ENCODE measurements at regions not wholly inside any gene's neighbourhood (a gene's known extent, or its start where the extent isn't known, plus 50 kb on each side); places are given as distances from the start of the nearest gene placed in this dataset.

GRCh38 chr3:106006001-106006400 is 137.2 kb upstream of the CBLB start:
- Histone ChIP-seq H4K20me1 (ENCODE audit: insufficient read depth, low read length) (no peaks in the 10 kb centered on the region), H3K4me3 (ENCODE audit: low read length) (no peak overlapping the region), H3K79me2 (ENCODE audit: low read length) (no peaks in the 10 kb centered on the region), H3K4me2 (ENCODE audit: low read length) (no peak overlapping the region), H3K9ac (ENCODE audit: low read length) (no peak overlapping the region), H3K27me3 (ENCODE audit: low read depth, low read length) (no peaks in the 10 kb centered on the region), H3K4me1 (ENCODE audit: low read length) (no peaks in the 10 kb centered on the region), H2AFZ (ENCODE audit: low read depth, low read length) (no peak overlapping the region), H3K9me3 (ENCODE audit: insufficient read depth, low read length) (no peaks in the 10 kb centered on the region), H3K36me3 (replicated peaks; ENCODE audit: low read depth, low read length) (no peaks in the 10 kb centered on the region), H3K27ac (ENCODE audit: low read length) (no peak overlapping the region)
- TF ChIP-seq CTCF (IDR thresholded peaks at IDR 0.05; ENCODE audit: low read depth, low read length) (no peak), EZH2phosphoT487 (IDR thresholded peaks at IDR 0.05; ENCODE audit: low read depth) (no peak)

- H3K4me1 ChIP-seq (ENCODE audit: low read length): no peaks in the 10 kb centered on the region
- H3K4me3 ChIP-seq (ENCODE audit: low read length): no peak overlapping the region
- H3K9me3 ChIP-seq (ENCODE audit: insufficient read depth, low read length): no peaks in the 10 kb centered on the region
- no peaks in the 10 kb centered on the region for H3K27me3 ChIP-seq (ENCODE audit: low read depth, low read length)
- H3K27ac ChIP-seq (ENCODE audit: low read length): no peak overlapping the region
- H3K36me3 ChIP-seq (replicated peaks; ENCODE audit: low read depth, low read length): no peaks in the 10 kb centered on the region
- no peaks in the 10 kb centered on the region for H3K79me2 ChIP-seq (ENCODE audit: low read length)
- H3K4me2 ChIP-seq (ENCODE audit: low read length): no peak overlapping the region
- TF ChIP-seq EZH2phosphoT487 (IDR thresholded peaks at IDR 0.05; ENCODE audit: low read depth): no peak
- TF ChIP-seq CTCF (IDR thresholded peaks at IDR 0.05; ENCODE audit: low read depth, low read length): no peak
- no peak overlapping the region for H3K9ac ChIP-seq (ENCODE audit: low read length)
- H4K20me1 ChIP-seq (ENCODE audit: insufficient read depth, low read length): no peaks in the 10 kb centered on the region
- no peak overlapping the region for H2AFZ ChIP-seq (ENCODE audit: low read depth, low read length)
Measured at GRCh38 chr3:106006571-106006970, 137.8 kb upstream of the CBLB start.

- H3K36me3 ChIP-seq (replicated peaks; ENCODE audit: low read depth, low read length): no peaks in the 10 kb centered on the region
- no peak overlapping the region for H2AFZ ChIP-seq (ENCODE audit: low read depth, low read length)
- no peak overlapping the region for H3K27ac ChIP-seq (ENCODE audit: low read length)
- no peaks in the 10 kb centered on the region for H3K79me2 ChIP-seq (ENCODE audit: low read length)
- no peak overlapping the region for H3K9ac ChIP-seq (ENCODE audit: low read length)
- no peaks in the 10 kb centered on the region for H4K20me1 ChIP-seq (ENCODE audit: insufficient read depth, low read length)
- no peak overlapping the region for H3K4me2 ChIP-seq (ENCODE audit: low read length)
- no peak for TF ChIP-seq EZH2phosphoT487 (IDR thresholded peaks at IDR 0.05; ENCODE audit: low read depth)
- no peak for TF ChIP-seq CTCF (IDR thresholded peaks at IDR 0.05; ENCODE audit: low read depth, low read length)
- H3K4me3 ChIP-seq (ENCODE audit: low read length): no peak overlapping the region
- no peaks in the 10 kb centered on the region for H3K4me1 ChIP-seq (ENCODE audit: low read length)
- H3K9me3 ChIP-seq (ENCODE audit: insufficient read depth, low read length): no peaks in the 10 kb centered on the region
- H3K27me3 ChIP-seq (ENCODE audit: low read depth, low read length): no peaks in the 10 kb centered on the region
Measured at GRCh38 chr3:106007512-106007911, 138.7 kb upstream of the CBLB start.

GRCh38 chr3:106008766-106009165 is 140.0 kb upstream of the CBLB start:
- Histone ChIP-seq H3K79me2 (ENCODE audit: low read length) (no peaks in the 10 kb centered on the region), H3K27ac (ENCODE audit: low read length) (no peak overlapping the region), H3K27me3 (ENCODE audit: low read depth, low read length) (no peaks in the 10 kb centered on the region), H3K4me3 (ENCODE audit: low read length) (no peak overlapping the region), H3K9me3 (ENCODE audit: insufficient read depth, low read length) (no peaks in the 10 kb centered on the region), H3K4me1 (ENCODE audit: low read length) (no peaks in the 10 kb centered on the region), H3K9ac (ENCODE audit: low read length) (no peak overlapping the region), H4K20me1 (ENCODE audit: insufficient read depth, low read length) (no peaks in the 10 kb centered on the region), H3K4me2 (ENCODE audit: low read length) (no peak overlapping the region), H3K36me3 (replicated peaks; ENCODE audit: low read depth, low read length) (no peaks in the 10 kb centered on the region), H2AFZ (ENCODE audit: low read depth, low read length) (no peak overlapping the region)
- TF ChIP-seq EZH2phosphoT487 (IDR thresholded peaks at IDR 0.05; ENCODE audit: low read depth) (no peak), CTCF (IDR thresholded peaks at IDR 0.05; ENCODE audit: low read depth, low read length) (no peak)
